ENCODE measurements at regions not wholly inside any gene's neighbourhood (a gene's known extent, or its start where the extent isn't known, plus 50 kb on each side); places are given as distances from the start of the nearest gene placed in this dataset.

DNA sequence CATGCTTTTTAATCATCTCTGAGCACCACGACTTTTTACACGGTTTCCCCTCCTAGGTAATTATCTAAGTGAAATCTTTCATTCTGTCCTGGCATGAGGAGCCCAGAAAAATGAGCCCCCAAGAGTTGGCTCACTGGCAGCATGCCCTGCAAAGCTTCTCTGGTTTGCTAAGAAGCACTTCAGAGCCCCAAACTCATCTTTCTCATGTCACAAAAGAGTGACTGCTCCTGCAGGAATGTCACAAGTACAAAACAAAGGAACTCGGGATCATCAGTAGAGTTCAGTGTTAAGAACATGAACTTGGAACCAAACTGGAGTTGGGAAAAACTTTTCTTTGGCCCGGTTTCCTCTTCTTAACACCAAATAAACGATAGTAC, 123.9 kb downstream of the FOXB1 start:
- TF ChIP-seq, protein P1, sequence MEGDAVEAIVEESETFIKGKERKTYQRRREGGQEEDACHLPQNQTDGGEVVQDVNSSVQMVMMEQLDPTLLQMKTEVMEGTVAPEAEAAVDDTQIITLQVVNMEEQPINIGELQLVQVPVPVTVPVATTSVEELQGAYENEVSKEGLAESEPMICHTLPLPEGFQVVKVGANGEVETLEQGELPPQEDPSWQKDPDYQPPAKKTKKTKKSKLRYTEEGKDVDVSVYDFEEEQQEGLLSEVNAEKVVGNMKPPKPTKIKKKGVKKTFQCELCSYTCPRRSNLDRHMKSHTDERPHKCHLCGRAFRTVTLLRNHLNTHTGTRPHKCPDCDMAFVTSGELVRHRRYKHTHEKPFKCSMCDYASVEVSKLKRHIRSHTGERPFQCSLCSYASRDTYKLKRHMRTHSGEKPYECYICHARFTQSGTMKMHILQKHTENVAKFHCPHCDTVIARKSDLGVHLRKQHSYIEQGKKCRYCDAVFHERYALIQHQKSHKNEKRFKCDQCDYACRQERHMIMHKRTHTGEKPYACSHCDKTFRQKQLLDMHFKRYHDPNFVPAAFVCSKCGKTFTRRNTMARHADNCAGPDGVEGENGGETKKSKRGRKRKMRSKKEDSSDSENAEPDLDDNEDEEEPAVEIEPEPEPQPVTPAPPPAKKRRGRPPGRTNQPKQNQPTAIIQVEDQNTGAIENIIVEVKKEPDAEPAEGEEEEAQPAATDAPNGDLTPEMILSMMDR (IDR thresholded peaks at IDR 0.05; ENCODE audit: poor library complexity), result no peak
- TF ChIP-seq EZH2 (IDR thresholded peaks at IDR 0.05; ENCODE audit: borderline replicate concordance), result no peak

Measured in hepatocyte (in vitro differentiated cells).